HCT116 (cell line): ENCODE measurements at regions not wholly inside any gene's neighbourhood (a gene's known extent, or its start where the extent isn't known, plus 50 kb on each side); places are given as distances from the start of the nearest gene placed in this dataset.

Experiments
- ATAC-seq: fragments of 200-7000 bp; cut with Tn5 transposase; 2 replicates; pipeline ENCODE4 v1.9.1; 2020; ENCODE audit warnings: mild to moderate bottlenecking, moderate library complexity
- BruUV-seq: library from RNA; stranded (reverse); fragments of 400-500 nt; replicated peaks from 2 replicates; lab custom pipeline; 2021; lab: Mats Ljungman, UMichigan
- CTCF ChIA-PET: fragments of 300-600 bp; sonication (Branson Sonifier 250); formaldehyde crosslinking; loops from one replicate; lab custom pipeline; 2021; ENCODE audit warnings: antibody characterized with exemption; lab: Charles Lee
- POLR2A ChIA-PET: fragments of 300-600, 350-600 bp; sonication (Branson Sonifier 250); formaldehyde crosslinking; loops from one replicate; lab custom pipeline; 2021; ENCODE audit warnings: antibody characterized with exemption; lab: Charles Lee
- RAD21 ChIA-PET, 2 experiments: fragments of 300-600 bp; sonication (Branson Sonifier 250); formaldehyde crosslinking; loops; one replicate each; lab custom pipeline; 2023; ENCODE audit warnings: low total read pairs in 2 of 2; ENCODE audit not compliant: uncharacterized antibody in 2 of 2, unreplicated experiment in 2 of 2, low non-redundant PET in 1 of 2; lab: Charles Lee
- DNase-seq: peaks from one replicate; pipeline ENCODE4 v3.0.0-alpha.2; 2010; ENCODE audit warnings: low read depth, low spot score
- H2AFZ ChIP-seq: fragments of 200-600 bp; shearing (Covaris generic), sonication (generic); 2 replicates; pipeline ENCODE4 v1.6.1; 2017; ENCODE audit warnings: low read depth, mixed run types, mixed read lengths, antibody characterized with exemption, low read length; ENCODE audit not compliant: poor library complexity, severe bottlenecking
- H3K27ac ChIP-seq: 2 replicates; pipeline ENCODE4 v1.5.1; 2012; ENCODE audit warnings: low read depth, low read length
- H3K27me3 ChIP-seq: fragments of 200-600 bp; sonication (generic); 2 replicates; pipeline ENCODE4 v1.6.1; 2016; ENCODE audit warnings: mixed run types, low read length, mixed read lengths; ENCODE audit not compliant: insufficient read depth
- H3K36me3 ChIP-seq, 2 experiments: fragments of 200-500 bp in 1 of 2; fragments of 200-600 bp in 1 of 2; sonication (Bioruptor generic) in 1 of 2; sonication (generic) in 1 of 2; 2 replicates each; pipeline versions ENCODE4 v1.5.1 to v1.6.1; 2014 to 2016; ENCODE audit warnings: low read length in 2 of 2, inconsistent platforms in 1 of 2, mixed read lengths in 1 of 2, mixed run types in 1 of 2; ENCODE audit not compliant: insufficient read depth in 2 of 2, control insufficient read depth in 1 of 2
- H3K4me1 ChIP-seq, 2 experiments: fragments of 200-600 bp in 1 of 2; sonication (generic) in 1 of 2; 2 replicates each; pipeline versions ENCODE4 v1.5.1 to v1.6.1; 2012 to 2017; ENCODE audit warnings: low read length in 2 of 2, inconsistent platforms in 1 of 2, mild to moderate bottlenecking in 1 of 2, mixed read lengths in 1 of 2, mixed run types in 1 of 2, moderate library complexity in 1 of 2; ENCODE audit not compliant: insufficient read depth in 2 of 2, control insufficient read depth in 1 of 2
- H3K4me2 ChIP-seq: fragments of 200-600 bp; sonication (generic); 2 replicates; pipeline ENCODE4 v1.6.1; 2017; ENCODE audit warnings: mixed run types, low read length, mixed read lengths
- H3K4me3 ChIP-seq, 2 experiments: fragments of 200-600 bp in 1 of 2; sonication (generic) in 1 of 2; replicated peaks in 1 of 2; 2 replicates each; pipeline ENCODE4 v1.5.1; 2011 to 2016; ENCODE audit warnings: low read length in 2 of 2, control low read depth in 1 of 2, low read depth in 1 of 2, mild to moderate bottlenecking in 1 of 2, mixed read lengths in 1 of 2, mixed run types in 1 of 2
- H3K79me2 ChIP-seq: fragments of 200-600 bp; sonication (generic); 2 replicates; pipeline ENCODE4 v1.6.1; 2017; ENCODE audit warnings: mild to moderate bottlenecking, mixed run types, low read length, moderate library complexity, mixed read lengths; ENCODE audit not compliant: insufficient read depth
- H3K9ac ChIP-seq: fragments of 200-600 bp; sonication (generic); 2 replicates; pipeline ENCODE4 v1.6.1; 2016; ENCODE audit warnings: low read length, mixed read lengths
- H3K9me2 ChIP-seq: fragments of 200-600 bp; sonication (generic), shearing (Covaris generic); 2 replicates; pipeline ENCODE4 v1.6.1; 2017; ENCODE audit warnings: mixed run types, mild to moderate bottlenecking, moderate library complexity; ENCODE audit not compliant: insufficient read depth
- H3K9me3 ChIP-seq, 2 experiments: fragments of 200-500 bp in 1 of 2; fragments of 200-600 bp in 1 of 2; sonication (Bioruptor generic) in 1 of 2; sonication (generic) in 1 of 2; 2 replicates each; pipeline ENCODE4 v1.6.1; 2014 to 2017; ENCODE audit warnings: low read length in 2 of 2, mixed read lengths in 2 of 2, inconsistent platforms in 1 of 2, low read depth in 1 of 2, mild to moderate bottlenecking in 1 of 2, mixed run types in 1 of 2, moderate library complexity in 1 of 2; ENCODE audit not compliant: control insufficient read depth in 1 of 2, insufficient read depth in 1 of 2
- H4K20me1 ChIP-seq: fragments of 200-600 bp; sonication (generic), shearing (Covaris generic); 2 replicates; pipeline ENCODE4 v1.6.1; 2017; ENCODE audit warnings: mixed run types, mild to moderate bottlenecking, moderate library complexity; ENCODE audit not compliant: insufficient read depth
- JUND ChIP-seq: IDR thresholded peaks from 2 replicates; pipeline ENCODE4 v1.6.1; 2012
- POLR2A ChIP-seq: IDR thresholded peaks from 2 replicates; pipeline ENCODE4 v1.7.0; 2011; ENCODE audit warnings: borderline replicate concordance; ENCODE audit not compliant: insufficient read depth, insufficient read length; ENCODE audit errors: extremely low read depth
- SRF ChIP-seq: IDR thresholded peaks from 2 replicates; pipeline ENCODE4 v1.6.1; 2012; ENCODE audit warnings: low read depth
- YY1 ChIP-seq: IDR thresholded peaks from 2 replicates; pipeline ENCODE4 v1.6.1; 2011; ENCODE audit warnings: low read length, low read depth, moderate library complexity, mild to moderate bottlenecking; ENCODE audit not compliant: insufficient replicate concordance; ENCODE audit errors: extremely low read depth
- ZFX ChIP-seq: fragments of 450-650 bp; IDR thresholded peaks from 2 replicates; pipeline ENCODE4 v1.6.1; 2017
- intact Hi-C: fragments of 100-400 bp; cut with micrococcal nuclease; formaldehyde crosslinking; loops from 2 replicates; pipeline ENCODE4 v1.10.0; 2022

GRCh38 chr9:105846825-105847224, 152.5 kb downstream of the TMEM38B start:
- intact Hi-C loops, result no loop called here
- H3K79me2 ChIP-seq, result no peaks in the 10 kb centered on the region
- CTCF ChIA-PET, result no interaction called here
- H3K9ac ChIP-seq, result no peak overlapping the region
- TF ChIP-seq JUND (no peak), SRF (no peak), YY1 (no peak)
- no peaks in the 10 kb centered on the region for H3K9me2 ChIP-seq
- H3K27me3 ChIP-seq, result no peaks in the 10 kb centered on the region
- H3K4me3 ChIP-seq, result no peak overlapping the region
- DNase-seq (no peak), ATAC-seq (no peak)
- no peak overlapping the region for H3K27ac ChIP-seq
- POLR2A ChIA-PET, result no interaction called here
- no peaks in the 10 kb centered on the region for H3K36me3 ChIP-seq
- RAD21 ChIA-PET, result no interaction called here
- H4K20me1 ChIP-seq, result no peaks in the 10 kb centered on the region
- H2AFZ ChIP-seq, result no peak overlapping the region
- H3K4me1 ChIP-seq, result no peaks in the 10 kb centered on the region
- BruUV-seq, result no TSS peak
- H3K4me2 ChIP-seq, result no peak overlapping the region
- no peaks in the 10 kb centered on the region for H3K9me3 ChIP-seq

GRCh38 chr9:105850852-105851500, 156.6 kb downstream of the TMEM38B start:
- ChIA-PET RAD21 (no interaction called here), CTCF (interaction anchor here (1.0 kb wide), 1 partner anchor 31 kb away, joined by 3 read pairs; no protein-coding TSS in a partner anchor), POLR2A (no interaction called here)
- Histone ChIP-seq H3K9me2 (no peaks in the 10 kb centered on the region), H2AFZ (no peak overlapping the region), H3K9me3 (no peaks in the 10 kb centered on the region), H3K4me2 (no peak overlapping the region), H3K36me3 (no peaks in the 10 kb centered on the region), H3K9ac (no peak overlapping the region), H3K79me2 (no peaks in the 10 kb centered on the region), H3K4me1 (no peaks in the 10 kb centered on the region), H4K20me1 (no peaks in the 10 kb centered on the region), H3K4me3 (no peak overlapping the region), H3K27me3 (no peaks in the 10 kb centered on the region), H3K27ac (no peak overlapping the region)
- no peak for ATAC-seq
- intact Hi-C loops, result no loop called here
- no TSS peak for BruUV-seq
- no peak for DNase-seq
- TF ChIP-seq ZFX (no peak), POLR2A (no peak)
